GM19452 (cell line): ENCODE measurements at regions not wholly inside any gene's neighbourhood (a gene's known extent, or its start where the extent isn't known, plus 50 kb on each side); places are given as distances from the start of the nearest gene placed in this dataset.
"Not testable (repeated sequence)": the region's sequence is repeated elsewhere in the genome, so short reads cannot be mapped to it uniquely, and the experiment has no call there.

Experiments used
- ATAC-seq: cut with Tn5 transposase; IDR thresholded peaks from one replicate; pipeline ENCODE4 v1.9.1; 2021; ENCODE audit not compliant: unreplicated experiment

GRCh38 chr11:116667318-116667717, 105.5 kb downstream of the BUD13 start:
- ATAC-seq, result not testable (repeated sequence)

DNA sequence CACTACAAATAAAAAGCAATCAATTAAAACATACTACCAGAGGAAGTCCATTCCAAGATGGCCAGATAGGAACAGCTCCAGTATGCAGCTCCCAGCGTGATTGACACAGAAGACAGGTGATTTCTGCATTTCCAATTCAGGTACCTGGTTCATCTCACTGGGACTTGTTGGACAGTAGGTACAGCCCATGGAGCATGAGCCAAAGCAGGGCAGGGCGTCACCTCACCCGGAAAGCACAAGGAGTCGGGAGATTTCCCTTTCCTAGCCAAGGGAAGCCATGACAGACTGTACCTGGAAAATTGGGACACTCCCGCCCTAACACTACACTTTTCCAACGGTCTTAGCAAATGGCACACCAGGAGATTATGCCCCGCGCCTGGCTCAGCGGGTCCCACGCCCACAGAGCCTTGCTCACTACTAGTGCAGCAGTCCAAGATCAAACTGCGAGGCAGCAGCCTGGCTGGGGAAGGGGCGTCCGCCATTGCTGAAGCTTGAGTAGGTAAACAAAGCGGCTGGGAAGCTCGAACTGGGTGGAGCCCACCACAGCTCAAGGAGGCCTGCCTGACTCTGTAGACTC, 106.0 kb downstream of the BUD13 start:
- not testable (repeated sequence) for ATAC-seq

GRCh38 chr11:116665523-116665922, 107.3 kb downstream of the BUD13 start:
- no peak for ATAC-seq

GRCh38 chr11:116661056-116661455, 111.7 kb downstream of the BUD13 start:
- no peak for ATAC-seq

DNA sequence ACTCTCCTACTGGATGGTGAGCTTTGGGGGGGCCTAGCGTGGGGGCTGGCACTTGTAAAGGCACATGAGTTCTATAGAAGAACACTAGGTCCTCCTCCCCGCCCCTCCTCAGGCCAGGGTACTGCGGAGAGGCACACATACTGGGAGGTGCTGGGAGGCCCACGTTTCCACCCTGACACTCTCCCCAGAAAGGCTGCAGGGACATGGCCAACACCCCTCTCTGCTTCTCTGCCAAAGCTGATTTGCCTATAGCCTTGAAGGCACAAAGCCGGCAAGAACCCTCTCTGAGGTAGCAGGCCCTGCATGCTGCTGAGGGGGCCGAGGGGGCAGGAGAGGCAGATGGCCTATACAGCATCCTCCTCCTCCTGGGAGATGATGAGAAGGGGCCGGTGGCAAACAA, 112.8 kb downstream of the BUD13 start:
- ATAC-seq, result no peak

GRCh38 chr11:116658876-116659535, 113.8 kb downstream of the BUD13 start:
- ATAC-seq, result no peak

- ATAC-seq, result no peak
Measured at GRCh38 chr11:116657842-116658825, 114.7 kb downstream of the BUD13 start.

GRCh38 chr11:116656011-116656410, 116.8 kb downstream of the BUD13 start:
- ATAC-seq, result no peak

GRCh38 chr11:116654526-116654925, 118.3 kb downstream of the BUD13 start:
- no peak for ATAC-seq

GRCh38 chr11:116653206-116653605, 119.6 kb downstream of the BUD13 start:
- no peak for ATAC-seq

- no peak for ATAC-seq
Measured at GRCh38 chr11:116651737-116652237, 121.0 kb downstream of the BUD13 start.

GRCh38 chr11:116651098-116651736, 121.6 kb downstream of the BUD13 start:
- ATAC-seq, result no peak

- ATAC-seq, result no peak
Measured at GRCh38 chr11:116650052-116650451, 122.7 kb downstream of the BUD13 start.

DNA sequence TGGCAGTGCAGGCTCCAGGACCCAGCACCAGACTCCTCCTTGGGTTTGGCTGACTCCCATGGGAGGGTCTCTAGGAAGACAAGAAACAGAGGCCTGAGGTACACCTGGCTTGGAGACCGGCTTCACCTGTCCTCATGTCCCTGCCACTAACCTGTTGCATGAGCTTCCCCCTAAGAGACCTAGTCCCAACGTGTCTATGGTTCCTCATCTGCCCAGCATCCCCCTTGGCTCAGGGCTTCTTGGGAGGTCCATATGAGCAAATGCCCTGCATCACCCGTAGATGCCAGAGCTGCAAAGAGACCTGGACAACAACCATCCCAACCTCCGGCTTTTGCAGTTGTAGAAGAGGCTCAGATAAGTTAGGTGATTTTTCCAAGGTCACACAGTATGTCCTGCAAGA, 123.5 kb downstream of the BUD13 start:
- ATAC-seq, result no peak

DNA sequence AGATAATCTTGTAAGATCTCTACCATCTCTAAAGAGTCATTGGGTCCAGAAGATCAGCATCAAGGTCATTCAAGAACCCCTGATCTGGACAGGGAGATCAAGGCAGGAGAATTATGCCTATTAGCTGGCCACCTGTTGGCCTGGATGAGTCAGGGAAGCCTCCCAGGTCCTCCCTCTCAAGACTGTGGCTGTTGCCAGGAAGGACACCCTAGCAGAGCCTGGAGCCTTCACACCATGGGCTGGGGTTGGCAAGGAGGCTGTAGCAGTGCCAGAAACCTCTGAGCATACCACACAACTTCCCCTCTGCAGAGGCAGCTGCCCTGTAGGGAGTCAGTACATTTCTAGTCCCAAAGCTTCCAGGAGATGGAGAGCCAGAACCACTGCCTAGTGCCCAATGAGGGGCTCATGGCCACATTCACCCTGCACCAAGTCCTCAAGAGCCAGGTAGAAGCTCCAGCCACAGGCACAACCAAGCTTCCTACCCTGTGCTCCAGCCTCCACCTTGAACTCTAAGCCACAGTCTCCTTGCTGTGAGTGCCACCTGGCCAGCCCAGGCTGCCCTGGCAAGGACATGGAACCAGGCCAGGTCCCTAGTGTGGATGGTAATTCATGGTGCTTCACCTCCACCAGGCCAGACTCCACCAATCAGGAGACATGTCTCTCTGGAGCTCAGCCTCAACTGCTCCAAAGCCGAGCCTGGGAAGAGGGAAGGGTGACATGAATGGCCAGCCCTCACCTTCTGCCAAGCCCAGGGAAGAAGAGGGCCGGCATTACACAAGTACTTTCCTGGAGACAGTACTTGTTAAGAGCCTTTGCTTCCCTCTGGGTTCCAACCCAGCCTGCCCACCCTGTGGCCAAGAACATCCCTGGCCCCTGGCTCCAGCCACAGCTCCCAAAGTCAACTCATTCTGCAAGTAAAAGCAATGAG, 124.3 kb downstream of the BUD13 start:
- no peak for ATAC-seq

GRCh38 chr11:116647305-116648080, 125.3 kb downstream of the BUD13 start:
- ATAC-seq, result no peak

GRCh38 chr11:116646191-116646590, 126.6 kb downstream of the BUD13 start:
- no peak for ATAC-seq

DNA sequence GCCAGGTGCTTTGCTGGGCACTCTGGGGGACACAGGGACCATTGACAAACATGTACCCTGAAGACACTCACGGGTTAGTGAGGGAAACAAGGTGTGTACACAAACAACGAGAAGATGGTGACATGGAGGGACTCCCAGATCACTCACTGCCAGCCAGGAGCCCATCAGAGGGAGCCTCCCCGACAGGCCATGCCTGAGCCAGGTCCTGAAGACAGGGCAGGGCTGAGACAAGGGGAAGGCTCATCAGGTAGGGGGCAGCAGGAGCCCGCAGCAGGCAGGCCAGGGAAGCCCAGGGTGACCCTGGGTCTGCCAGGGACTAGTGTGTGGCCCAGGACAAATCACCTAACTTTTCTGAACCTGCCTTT, 127.9 kb downstream of the BUD13 start:
- ATAC-seq, result no peak

DNA sequence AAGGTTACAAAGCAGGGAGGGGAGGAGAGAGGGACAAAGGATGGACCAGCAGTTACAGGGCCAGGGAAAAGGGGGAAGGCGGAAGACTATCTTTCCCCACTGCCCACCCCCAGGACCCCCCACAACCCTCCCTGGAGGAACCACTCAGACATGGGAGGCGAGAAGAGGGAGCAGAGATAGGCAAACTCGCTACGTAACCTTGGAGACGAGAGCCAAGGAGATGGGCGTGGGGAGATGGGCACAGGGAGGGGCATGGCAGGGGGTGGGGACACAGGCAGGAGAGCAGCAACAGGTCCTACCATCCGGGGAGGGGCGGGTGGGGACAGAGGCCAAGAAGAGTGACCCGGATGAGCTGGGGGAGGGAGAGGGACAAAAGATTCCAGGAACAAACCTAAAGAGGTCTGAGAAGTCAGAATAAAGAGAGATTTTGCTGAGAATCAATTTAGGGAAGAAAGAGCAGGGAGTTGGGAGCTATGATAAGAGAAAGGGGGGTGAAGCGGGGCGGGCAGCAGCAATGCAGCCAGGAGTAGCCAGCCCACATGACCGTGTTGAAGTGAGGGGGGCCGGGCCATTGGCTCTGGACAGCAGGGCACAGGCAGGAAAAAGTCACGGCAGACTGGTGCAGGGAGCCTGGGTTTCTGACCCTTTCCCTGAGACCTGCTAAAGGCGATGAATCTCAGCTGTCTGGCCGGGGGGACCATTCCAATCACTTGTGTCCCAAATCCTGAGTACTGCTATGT, 128.4 kb downstream of the BUD13 start:
- ATAC-seq, result no peak
